HG03565 (cell line): ENCODE measurements at regions not wholly inside any gene's neighbourhood (a gene's known extent, or its start where the extent isn't known, plus 50 kb on each side); places are given as distances from the start of the nearest gene placed in this dataset.

Experiments used
- ATAC-seq: cut with Tn5 transposase; IDR thresholded peaks from one replicate; pipeline ENCODE4 v1.9.1; 2021; ENCODE audit warnings: mild to moderate bottlenecking, moderate library complexity; ENCODE audit not compliant: unreplicated experiment

- ATAC-seq, result no peak
These were observed 116.3 kb downstream of the RPL22L1 start for GRCh38 chr3:170753421-170754310.

- ATAC-seq, result no peak
These were observed 117.3 kb downstream of the RPL22L1 start for GRCh38 chr3:170752571-170753155.

GRCh38 chr3:170751899-170752293, 118.1 kb downstream of the RPL22L1 start:
- ATAC-seq, result no peak

- ATAC-seq, result no peak
These were observed 118.7 kb downstream of the RPL22L1 start for GRCh38 chr3:170751083-170751898.

GRCh38 chr3:170750478-170750830, 119.5 kb downstream of the RPL22L1 start:
- ATAC-seq, result no peak

- ATAC-seq, result no peak
These were observed 120.1 kb downstream of the RPL22L1 start for GRCh38 chr3:170749765-170750477.

- no peak for ATAC-seq
These were observed 120.8 kb downstream of the RPL22L1 start for GRCh38 chr3:170749185-170749584.

- ATAC-seq, result no peak
These were observed 123.6 kb downstream of the RPL22L1 start for GRCh38 chr3:170746175-170746942.

GRCh38 chr3:170745211-170745718, 124.7 kb downstream of the RPL22L1 start:
- ATAC-seq, result no peak

- no peak for ATAC-seq
These were observed 128.1 kb downstream of the RPL22L1 start for GRCh38 chr3:170741756-170742529.

- ATAC-seq, result no peak
These were observed 129.0 kb downstream of the RPL22L1 start for GRCh38 chr3:170740726-170741591.

GRCh38 chr3:170740285-170740684, 129.7 kb downstream of the RPL22L1 start:
- no peak for ATAC-seq

- ATAC-seq, result no peak
These were observed 130.6 kb downstream of the RPL22L1 start for GRCh38 chr3:170739410-170739809.

GRCh38 chr3:170738766-170739165, 131.2 kb downstream of the RPL22L1 start:
- ATAC-seq, result no peak

GRCh38 chr3:170737498-170738162, 132.4 kb downstream of the RPL22L1 start:
- ATAC-seq, result no peak

GRCh38 chr3:170735821-170736220, 134.2 kb downstream of the RPL22L1 start:
- ATAC-seq, result no peak

GRCh38 chr3:170734735-170735065, 135.3 kb downstream of the RPL22L1 start:
- no peak for ATAC-seq
